A549 (cell line): ENCODE measurements at regions not wholly inside any gene's neighbourhood (a gene's known extent, or its start where the extent isn't known, plus 50 kb on each side); places are given as distances from the start of the nearest gene placed in this dataset.
A peak's percentile ranks its signal among the peaks of the same experiment; 100 is the strongest.

ENCODE experiments used
- ATAC-seq, 2 experiments: fragments of 200-7000 bp in 1 of 2; fragments of >200 bp in 1 of 2; cut with Nextera tagmentation in 1 of 2; cut with Tn5 transposase in 1 of 2; 3 replicates each; pipeline versions ENCODE4 v1.8.0 to v1.9.1; 2018 to 2020; ENCODE audit warnings: mild to moderate bottlenecking in 1 of 2, moderate library complexity in 1 of 2
- CTCF ChIA-PET: fragments of 300-600 bp; sonication (Branson Sonifier 250); formaldehyde crosslinking; extraction: SDS; loops from one replicate; lab custom pipeline; 2021; ENCODE audit warnings: antibody characterized with exemption, inconsistent platforms; lab: Yijun Ruan, JAX
- POLR2A ChIA-PET: fragments of 350-600 bp; formaldehyde crosslinking; extraction: SDS; loops from one replicate; lab custom pipeline; 2021; ENCODE audit warnings: antibody characterized with exemption, inconsistent platforms; lab: Yijun Ruan, JAX
- DNase-seq, 2 experiments: peaks; one replicate each; pipeline versions ENCODE4 v3.0.0 to v3.0.0-alpha.2; 2011 to 2016; ENCODE audit warnings: low read depth in 1 of 2, low spot score in 1 of 2
- FAIRE-seq: peaks from 2 replicates; lab custom pipeline; 2011; peaks lifted over from hg19 to GRCh38; lab: Jason Lieb, UNC
- H3K27ac ChIP-seq, 2 experiments: fragments of >200 bp; sonication (Bioruptor Twin); formaldehyde crosslinking; 3 replicates each; pipeline ENCODE4 v1.5.1; 2016 to 2017
- H3K4me1 ChIP-seq: fragments of >200 bp; sonication (Bioruptor Twin); formaldehyde crosslinking; 3 replicates; pipeline ENCODE4 v1.6.1; 2016
- H3K4me2 ChIP-seq: fragments of >200 bp; sonication (Bioruptor Twin); formaldehyde crosslinking; 3 replicates; pipeline ENCODE4 v1.6.1; 2016
- H3K4me3 ChIP-seq: fragments of >200 bp; sonication (Bioruptor Twin); formaldehyde crosslinking; 3 replicates; pipeline ENCODE4 v1.5.1; 2016
- H3K9me3 ChIP-seq: fragments of >200 bp; sonication (Bioruptor Twin); formaldehyde crosslinking; 3 replicates; pipeline ENCODE4 v1.6.1; 2016
- ATOH8 ChIP-seq: fragments of 250-450 bp; sonication (Bioruptor Pico); IDR thresholded peaks from 2 replicates; pipeline ENCODE4 v1.5.0; 2020; ENCODE audit warnings: low read depth, mild to moderate bottlenecking, moderate library complexity
- CBX8 ChIP-seq: fragments of 200-600 bp; sonication (generic); IDR thresholded peaks from 2 replicates; pipeline ENCODE4 v1.6.1; 2016
- CEBPB ChIP-seq, 2 experiments: fragments of >200 bp in 1 of 2; sonication (Bioruptor Twin) in 1 of 2; formaldehyde crosslinking in 1 of 2; IDR thresholded peaks; 2 replicates each; pipeline ENCODE4 v1.6.1; 2012 to 2016
- CHD4 ChIP-seq: fragments of 200-600 bp; sonication (generic); IDR thresholded peaks from 2 replicates; pipeline ENCODE4 v1.6.1; 2016; ENCODE audit warnings: antibody characterized with exemption, mild to moderate bottlenecking, borderline replicate concordance
- EHF ChIP-seq: fragments of 250-450 bp; sonication (Bioruptor Pico); IDR thresholded peaks from 2 replicates; pipeline ENCODE4 v1.5.0; 2020; ENCODE audit warnings: mild to moderate bottlenecking
- EHMT2 ChIP-seq: fragments of 200-600 bp; sonication (generic); IDR thresholded peaks from 2 replicates; pipeline ENCODE4 v1.6.1; 2016; ENCODE audit warnings: antibody characterized with exemption, low read depth, mild to moderate bottlenecking, moderate library complexity
- ESRRA ChIP-seq: fragments of 150-350 bp; IDR thresholded peaks from 2 replicates; pipeline ENCODE4 v1.6.1; 2014; ENCODE audit warnings: mild to moderate bottlenecking, low read length, borderline replicate concordance
- FOSB ChIP-seq: fragments of 250-450 bp; sonication (Bioruptor Pico); IDR thresholded peaks from 2 replicates; pipeline ENCODE4 v1.5.0; 2020; ENCODE audit warnings: mild to moderate bottlenecking, moderate library complexity
- FOSL2 ChIP-seq, 2 experiments: fragments of 450-650 bp in 1 of 2; fragments of >200 bp in 1 of 2; sonication (Bioruptor Twin) in 1 of 2; formaldehyde crosslinking; IDR thresholded peaks; 2 replicates each; pipeline versions ENCODE4 v1.5.0 to v1.6.1; 2016 to 2020; ENCODE audit warnings: mild to moderate bottlenecking in 1 of 2, moderate library complexity in 1 of 2
- HOXB13 ChIP-seq: fragments of 250-450 bp; sonication (Bioruptor Pico); IDR thresholded peaks from 2 replicates; pipeline ENCODE4 v1.5.0; 2020; ENCODE audit warnings: low read depth, mild to moderate bottlenecking, moderate library complexity
- KDM5A ChIP-seq: fragments of 200-600 bp; sonication (generic); IDR thresholded peaks from 2 replicates; pipeline ENCODE4 v1.6.1; 2016; ENCODE audit warnings: antibody characterized with exemption, mild to moderate bottlenecking
- MAFK ChIP-seq: fragments of 450-650 bp; IDR thresholded peaks from 2 replicates; pipeline ENCODE4 v1.6.1; 2014; ENCODE audit not compliant: partially characterized antibody
- MYC ChIP-seq: IDR thresholded peaks from 2 replicates; pipeline ENCODE4 v1.6.1; 2012; ENCODE audit warnings: mild to moderate bottlenecking, inconsistent platforms, low read length, improper control_type of control experiment, borderline replicate concordance
- POLR2AphosphoS2 ChIP-seq: conservative IDR thresholded peaks from 2 replicates; pipeline ENCODE4 v1.6.1; 2012; ENCODE audit warnings: low read length, improper control_type of control experiment, inconsistent platforms
- RAD21 ChIP-seq, 2 experiments: fragments of >200 bp in 1 of 2; sonication (Bioruptor Twin) in 1 of 2; formaldehyde crosslinking in 1 of 2; IDR thresholded peaks in 1 of 2; conservative IDR thresholded peaks in 1 of 2; 2 replicates in 1 of 2; 3 replicates in 1 of 2; pipeline ENCODE4 v1.6.1; 2012 to 2018; ENCODE audit warnings: inconsistent platforms in 1 of 2
- RARB ChIP-seq: fragments of 250-450 bp; sonication (Bioruptor Pico); IDR thresholded peaks from 2 replicates; pipeline ENCODE4 v1.8.0; 2021; ENCODE audit warnings: mild to moderate bottlenecking, moderate library complexity
- RFX5 ChIP-seq: fragments of 450-650 bp; IDR thresholded peaks from 2 replicates; pipeline ENCODE4 v1.7.1; 2014; ENCODE audit warnings: antibody characterized with exemption, mild to moderate bottlenecking, moderate library complexity
- RNF2 ChIP-seq: fragments of 200-600 bp; sonication (generic); IDR thresholded peaks from 2 replicates; pipeline ENCODE4 v1.6.1; 2016; ENCODE audit warnings: low read depth, mild to moderate bottlenecking, antibody characterized with exemption, moderate library complexity, borderline replicate concordance
- SREBF2 ChIP-seq: fragments of 450-650 bp; IDR thresholded peaks from 2 replicates; pipeline ENCODE4 v1.6.1; 2014; ENCODE audit warnings: mild to moderate bottlenecking, moderate library complexity
- TFCP2L1 ChIP-seq: fragments of 250-450 bp; sonication (Bioruptor Pico); IDR thresholded peaks from 2 replicates; pipeline ENCODE4 v1.5.0; 2021; ENCODE audit warnings: mild to moderate bottlenecking
- TP53 ChIP-seq: fragments of 250-450 bp; sonication (Bioruptor Pico); IDR thresholded peaks from 2 replicates; pipeline ENCODE4 v1.5.0; 2021; ENCODE audit warnings: mild to moderate bottlenecking, moderate library complexity
- WGBS: methylation state at CpG from one replicate; pipeline ENCODE4 v1.1.6; 2017; ENCODE audit errors: missing lambda C conversion rate; 5-methylcytosine and 5-hydroxymethylcytosine counted together
- TF ChIP-seq, protein P1 (sequence below): IDR thresholded peaks from 2 replicates; pipeline ENCODE4 v1.6.1; 2012
- TF ChIP-seq, protein P2 (sequence below): fragments of >200 bp; sonication (Bioruptor Twin); formaldehyde crosslinking; IDR thresholded peaks from 3 replicates; pipeline ENCODE4 v1.5.1; 2016

DNA sequence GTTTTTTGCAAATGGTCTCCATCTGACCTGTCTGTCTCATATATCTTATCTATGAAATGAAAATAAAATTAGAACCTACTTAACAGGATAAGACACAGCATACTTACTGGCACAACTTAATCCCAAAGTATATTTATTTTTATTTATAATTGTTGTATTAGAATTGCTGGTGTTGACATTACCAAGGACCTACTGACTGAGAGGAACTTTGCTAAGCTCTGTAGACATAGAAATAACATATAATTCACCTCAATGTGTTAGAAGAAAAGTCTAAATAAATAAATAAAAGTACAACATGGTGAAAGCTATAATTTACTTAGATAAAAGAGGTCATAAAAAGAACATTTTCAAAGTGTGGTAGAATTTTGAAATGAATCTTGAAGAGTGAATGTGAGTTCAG is 1650.5 kb upstream of the NUDT12 start:
- FAIRE-seq: no peak
- POLR2A ChIA-PET: no interaction called here
- no peak overlapping the region for H3K4me3 ChIP-seq
- TF ChIP-seq RARB (CRISPR knock-in tag): no peak
- no peak for TF ChIP-seq RAD21 (conservative IDR thresholded peaks at IDR 0.05 in 1 of 2, IDR thresholded peaks at IDR 0.05 in 1 of 2)
- no peak for TF ChIP-seq TFCP2L1 (CRISPR knock-in tag)
- TF ChIP-seq CBX8: no peak
- TF ChIP-seq ESRRA: no peak
- CTCF ChIA-PET: no interaction called here
- DNase-seq: no peak
- ATAC-seq: no peak
- no peak overlapping the region for H3K4me2 ChIP-seq
- H3K9me3 ChIP-seq: no peaks in the 10 kb centered on the region; the same call in 2 of the 3 replicates
- H3K27ac ChIP-seq: no peak overlapping the region
- H3K4me1 ChIP-seq: no peaks in the 10 kb centered on the region

GRCh38 chr5:105207066-105207465 is 1644.5 kb upstream of the NUDT12 start:
- Histone ChIP-seq H3K27ac (no peak overlapping the region), H3K4me1 (no peaks in the 10 kb centered on the region)
- TF ChIP-seq RNF2 (no peak), HOXB13 (CRISPR knock-in tag) (no peak), RFX5 (no peak), CHD4 (no peak), TFCP2L1 (CRISPR knock-in tag) (no peak), TP53 (no peak), EHMT2 (no peak), FOSB (CRISPR knock-in tag) (no peak), CEBPB (IDR thresholded peaks at IDR 0.05) (no peak), POLR2AphosphoS2 (no peak), KDM5A (no peak), MYC (no peak), FOSL2 (IDR thresholded peaks at IDR 0.05) (no peak), FOSL2 (CRISPR knock-in tag; IDR thresholded peaks at IDR 0.05) (no peak), ATOH8 (no peak), SREBF2 (no peak), EHF (CRISPR knock-in tag) (no peak), MAFK (no peak)
- TF ChIP-seq, protein P1, sequence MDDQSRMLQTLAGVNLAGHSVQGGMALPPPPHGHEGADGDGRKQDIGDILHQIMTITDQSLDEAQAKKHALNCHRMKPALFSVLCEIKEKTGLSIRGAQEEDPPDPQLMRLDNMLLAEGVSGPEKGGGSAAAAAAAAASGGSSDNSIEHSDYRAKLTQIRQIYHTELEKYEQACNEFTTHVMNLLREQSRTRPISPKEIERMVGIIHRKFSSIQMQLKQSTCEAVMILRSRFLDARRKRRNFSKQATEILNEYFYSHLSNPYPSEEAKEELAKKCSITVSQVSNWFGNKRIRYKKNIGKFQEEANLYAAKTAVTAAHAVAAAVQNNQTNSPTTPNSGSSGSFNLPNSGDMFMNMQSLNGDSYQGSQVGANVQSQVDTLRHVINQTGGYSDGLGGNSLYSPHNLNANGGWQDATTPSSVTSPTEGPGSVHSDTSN: no peak
- TF ChIP-seq, protein P2, sequence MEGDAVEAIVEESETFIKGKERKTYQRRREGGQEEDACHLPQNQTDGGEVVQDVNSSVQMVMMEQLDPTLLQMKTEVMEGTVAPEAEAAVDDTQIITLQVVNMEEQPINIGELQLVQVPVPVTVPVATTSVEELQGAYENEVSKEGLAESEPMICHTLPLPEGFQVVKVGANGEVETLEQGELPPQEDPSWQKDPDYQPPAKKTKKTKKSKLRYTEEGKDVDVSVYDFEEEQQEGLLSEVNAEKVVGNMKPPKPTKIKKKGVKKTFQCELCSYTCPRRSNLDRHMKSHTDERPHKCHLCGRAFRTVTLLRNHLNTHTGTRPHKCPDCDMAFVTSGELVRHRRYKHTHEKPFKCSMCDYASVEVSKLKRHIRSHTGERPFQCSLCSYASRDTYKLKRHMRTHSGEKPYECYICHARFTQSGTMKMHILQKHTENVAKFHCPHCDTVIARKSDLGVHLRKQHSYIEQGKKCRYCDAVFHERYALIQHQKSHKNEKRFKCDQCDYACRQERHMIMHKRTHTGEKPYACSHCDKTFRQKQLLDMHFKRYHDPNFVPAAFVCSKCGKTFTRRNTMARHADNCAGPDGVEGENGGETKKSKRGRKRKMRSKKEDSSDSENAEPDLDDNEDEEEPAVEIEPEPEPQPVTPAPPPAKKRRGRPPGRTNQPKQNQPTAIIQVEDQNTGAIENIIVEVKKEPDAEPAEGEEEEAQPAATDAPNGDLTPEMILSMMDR: no peak
- TF ChIP-seq, all 56 proteins: peak for 0
- H3K4me2 ChIP-seq: no peak overlapping the region
- no peaks in the 10 kb centered on the region for H3K9me3 ChIP-seq
- H3K4me3 ChIP-seq: no peak overlapping the region
- ATAC-seq: no peak
- ChIA-PET CTCF (no interaction called here), POLR2A (no interaction called here)
- 36% methylated on average over 2 of the region's 2 CpGs for WGBS
- DNase-seq: no peak
- FAIRE-seq: no peak

GRCh38 chr5:105197531-105197930 is 1634.9 kb upstream of the NUDT12 start:
- POLR2A ChIA-PET: no interaction called here
- no peaks in the 10 kb centered on the region; the same call in 2 of the 3 replicates for H3K9me3 ChIP-seq
- H3K27ac ChIP-seq: no peak overlapping the region
- ATAC-seq (no peak), FAIRE-seq (no peak), DNase-seq (no peak)
- no peaks in the 10 kb centered on the region for H3K4me1 ChIP-seq
- CTCF ChIA-PET: no interaction called here
- no peak overlapping the region for H3K4me2 ChIP-seq
- 52% methylated on average over 3 of the region's 3 CpGs for WGBS
- peak; percentile 43 for TF ChIP-seq MAFK
- TF ChIP-seq, protein P2: no peak
- H3K4me3 ChIP-seq: no peak overlapping the region
